ENCODE measurements at regions not wholly inside any gene's neighbourhood (a gene's known extent, or its start where the extent isn't known, plus 50 kb on each side); places are given as distances from the start of the nearest gene placed in this dataset.

GRCh38 chr7:91633013-91633441, 247.5 kb downstream of the MTERF1 start:
- no peaks in the 10 kb centered on the region for H3K9me3 ChIP-seq (replicated peaks; ENCODE audit: control insufficient read depth, insufficient read depth, low read length)
- CTCF ChIA-PET: interaction anchor here (1.0 to 1.7 kb wide), 2 partner anchors 12 to 543 kb away, joined by 4 to 5 read pairs; no protein-coding TSS in a partner anchor
- no peaks in the 10 kb centered on the region for H3K27me3 ChIP-seq (replicated peaks in 1 of 2; ENCODE audit: control insufficient read depth in 2 of 2, insufficient read depth in 2 of 2, low read length in 1 of 2)
- SMC1A ChIA-PET (ENCODE audit: uncharacterized antibody, unreplicated experiment): no interaction called here
- H3K4me2 ChIP-seq (ENCODE audit: control insufficient read depth, insufficient read depth): no peak overlapping the region
- H4K20me1 ChIP-seq (ENCODE audit: control insufficient read depth, insufficient read depth): no peaks in the 10 kb centered on the region
- no peak overlapping the region for H3K4me3 ChIP-seq
- no peak for DNase-seq (ENCODE audit: low read depth, low spot score)
- in situ Hi-C loops (cut with MboI) (no loop called here), intact Hi-C loops (cut with micrococcal nuclease; ENCODE audit: unreplicated experiment) (no loop called here)
- H3K9ac ChIP-seq (ENCODE audit: control insufficient read depth, insufficient read depth, low read length): no peak overlapping the region
- WGBS (ENCODE audit: insufficient coverage, insufficient replicate concordance, low lambda C conversion rate, missing lambda C conversion rate): 46% methylated on average over 8 of the region's 8 CpGs
- H3K27ac ChIP-seq (ENCODE audit: control insufficient read depth, insufficient read depth): no peak overlapping the region
- no peaks in the 10 kb centered on the region for H3K4me1 ChIP-seq (ENCODE audit: control insufficient read depth, insufficient read depth, low read length)
- POLR2A ChIA-PET: no interaction called here
- FAIRE-seq: no peak
- no peaks in the 10 kb centered on the region for H3K36me3 ChIP-seq (ENCODE audit: control insufficient read depth in 2 of 2, insufficient read depth in 2 of 2, low read length in 1 of 2)
- no peak for ATAC-seq
- H2AFZ ChIP-seq (ENCODE audit: control insufficient read depth, low read depth, low read length): no peak overlapping the region
- BruUV-seq (replicated peaks): no TSS peak
- no peaks in the 10 kb centered on the region for H3K79me2 ChIP-seq (ENCODE audit: control insufficient read depth, insufficient read depth, low read length)
- RAD21 ChIA-PET (ENCODE audit: unreplicated experiment): interaction anchor here (1.4 kb wide), 1 partner anchor 701 kb away, joined by 3 read pairs; no protein-coding TSS in a partner anchor
- TF ChIP-seq ZBTB40 (IDR thresholded peaks at IDR 0.05; ENCODE audit: borderline replicate concordance): no peak
- no peak for TF ChIP-seq PAX5 (IDR thresholded peaks at IDR 0.05; ENCODE audit: borderline replicate concordance, low read depth, low read length)
- TF ChIP-seq TCF3 (IDR thresholded peaks at IDR 0.05; ENCODE audit: borderline replicate concordance, insufficient read depth, low read depth, low read length): no peak
- TF ChIP-seq LARP7 (IDR thresholded peaks at IDR 0.05): no peak
- no peak for TF ChIP-seq ZBTB11 (CRISPR knock-in tag; IDR thresholded peaks at IDR 0.05)
- TF ChIP-seq MEF2B (IDR thresholded peaks at IDR 0.05; ENCODE audit: partially characterized antibody, poor library complexity, severe bottlenecking): no peak
- TF ChIP-seq MEF2A (IDR thresholded peaks at IDR 0.05; ENCODE audit: insufficient read depth, low read depth, low read length): no peak
- no peak for TF ChIP-seq POLR2AphosphoS5 (IDR thresholded peaks at IDR 0.05; ENCODE audit: low read length)
- no peak for TF ChIP-seq BCL3 (IDR thresholded peaks at IDR 0.05; ENCODE audit: borderline replicate concordance, insufficient read depth, low read depth, low read length, poor library complexity, severe bottlenecking)
- TF ChIP-seq ZNF217 (IDR thresholded peaks at IDR 0.05): no peak
- TF ChIP-seq MTA2 (IDR thresholded peaks at IDR 0.05; ENCODE audit: low read depth): no peak
- no peak for TF ChIP-seq POLR2AphosphoS2 (IDR thresholded peaks at IDR 0.05; ENCODE audit: low read depth, low read length)
- no peak for TF ChIP-seq MXI1 (IDR thresholded peaks at IDR 0.05; ENCODE audit: low read depth, low read length)
- TF ChIP-seq KLF5 (IDR thresholded peaks at IDR 0.05; ENCODE audit: partially characterized antibody): no peak
- TF ChIP-seq FOS (IDR thresholded peaks at IDR 0.05; ENCODE audit: borderline replicate concordance, extremely low read depth, insufficient read length): no peak
- no peak for TF ChIP-seq NR2C1 (IDR thresholded peaks at IDR 0.05)
- no peak for TF ChIP-seq HDGF (IDR thresholded peaks at IDR 0.05)
